PC-9 (cell line): ENCODE measurements at regions not wholly inside any gene's neighbourhood (a gene's known extent, or its start where the extent isn't known, plus 50 kb on each side); places are given as distances from the start of the nearest gene placed in this dataset.

ENCODE experiments used
- CTCF ChIP-seq: fragments of 200-600 bp; sonication (generic); conservative IDR thresholded peaks from 2 replicates; pipeline ENCODE4 v1.6.1; 2017; ENCODE audit warnings: mixed run types, antibody characterized with exemption, mild to moderate bottlenecking, moderate library complexity
- EZH2 ChIP-seq: fragments of 200-600 bp; sonication (generic); IDR thresholded peaks from 2 replicates; pipeline ENCODE4 v1.8.0; 2017; ENCODE audit warnings: antibody characterized with exemption, low read depth

GRCh38 chr10:129140921-129141885, 325.8 kb upstream of the MGMT start:
- TF ChIP-seq CTCF: no peak
- TF ChIP-seq EZH2: no peak
